SK-N-MC (cell line): ENCODE measurements at regions not wholly inside any gene's neighbourhood (a gene's known extent, or its start where the extent isn't known, plus 50 kb on each side); places are given as distances from the start of the nearest gene placed in this dataset.

ENCODE experiments used
- EZH2 ChIP-seq: fragments of 200-600 bp; sonication (generic); IDR thresholded peaks from one replicate; pipeline ENCODE4 v1.6.1; 2017; ENCODE audit warnings: antibody characterized with exemption
- FOXP2 ChIP-seq: optimal IDR thresholded peaks from 2 replicates; pipeline ENCODE3; 2011; ENCODE audit warnings: mild to moderate bottlenecking, moderate library complexity; ENCODE audit not compliant: insufficient read depth; ENCODE audit errors: extremely low read length, control extremely low read depth
- POLR2AphosphoS5 ChIP-seq: IDR thresholded peaks from 2 replicates; pipeline ENCODE4 v1.6.1; 2012; ENCODE audit warnings: mild to moderate bottlenecking, low read depth, low read length, borderline replicate concordance

DNA sequence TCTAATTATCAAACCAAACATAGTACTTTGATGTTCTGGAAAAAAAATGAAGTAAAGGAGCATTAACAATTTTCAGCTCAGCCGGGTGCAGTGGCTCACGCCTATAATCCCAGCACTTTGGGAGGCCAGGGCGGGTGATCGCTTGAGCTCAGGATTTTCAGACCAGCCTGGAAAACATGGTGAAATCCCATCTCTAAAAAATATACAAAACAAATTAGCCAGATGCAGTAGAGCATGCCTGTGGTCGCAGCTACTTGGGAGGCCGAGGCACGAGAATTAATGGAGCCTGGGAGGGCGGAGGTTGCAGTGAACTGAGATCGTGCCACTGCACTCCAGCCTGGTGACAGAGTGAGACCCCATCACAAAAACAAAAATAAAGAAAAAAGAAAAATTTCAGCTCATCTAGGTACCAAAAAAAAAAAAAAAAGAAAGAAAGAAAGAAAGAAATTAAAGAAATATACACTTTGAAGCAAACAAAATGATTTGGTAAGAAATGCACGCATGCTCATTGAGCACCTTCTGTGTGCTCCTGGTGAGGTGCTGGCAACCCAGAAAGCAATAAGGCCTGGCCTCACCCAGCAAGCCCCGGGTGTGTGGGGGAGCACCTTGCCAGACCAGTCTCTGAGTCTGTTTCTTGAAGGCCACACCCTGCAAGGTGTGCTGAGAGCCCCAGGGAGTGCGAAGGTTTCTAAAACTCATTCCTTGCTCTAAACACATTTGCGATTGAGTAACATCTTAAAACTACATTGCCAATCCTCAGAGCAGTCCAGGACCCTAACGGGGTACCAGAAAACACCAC, 133.5 kb downstream of the TFCP2L1 start:
- TF ChIP-seq POLR2AphosphoS5 (no peak), EZH2 (no peak), FOXP2 (no peak)
